D721Med (cell line): ENCODE measurements at regions not wholly inside any gene's neighbourhood (a gene's known extent, or its start where the extent isn't known, plus 50 kb on each side); places are given as distances from the start of the nearest gene placed in this dataset.

Experiments
- DNase-seq: peaks from one replicate; pipeline ENCODE4 v3.0.0; 2011; ENCODE audit warnings: low spot score; ENCODE audit not compliant: insufficient read length
- FAIRE-seq: peaks from 2 replicates; lab custom pipeline; 2011; peaks lifted over from hg19 to GRCh38; lab: Jason Lieb, UNC
- TF ChIP-seq, protein P1 (sequence below): IDR thresholded peaks from 2 replicates; pipeline ENCODE4 v1.5.1; 2012; ENCODE audit warnings: mild to moderate bottlenecking, control low read depth; ENCODE audit not compliant: insufficient read depth; ENCODE audit errors: missing control alignments

DNA sequence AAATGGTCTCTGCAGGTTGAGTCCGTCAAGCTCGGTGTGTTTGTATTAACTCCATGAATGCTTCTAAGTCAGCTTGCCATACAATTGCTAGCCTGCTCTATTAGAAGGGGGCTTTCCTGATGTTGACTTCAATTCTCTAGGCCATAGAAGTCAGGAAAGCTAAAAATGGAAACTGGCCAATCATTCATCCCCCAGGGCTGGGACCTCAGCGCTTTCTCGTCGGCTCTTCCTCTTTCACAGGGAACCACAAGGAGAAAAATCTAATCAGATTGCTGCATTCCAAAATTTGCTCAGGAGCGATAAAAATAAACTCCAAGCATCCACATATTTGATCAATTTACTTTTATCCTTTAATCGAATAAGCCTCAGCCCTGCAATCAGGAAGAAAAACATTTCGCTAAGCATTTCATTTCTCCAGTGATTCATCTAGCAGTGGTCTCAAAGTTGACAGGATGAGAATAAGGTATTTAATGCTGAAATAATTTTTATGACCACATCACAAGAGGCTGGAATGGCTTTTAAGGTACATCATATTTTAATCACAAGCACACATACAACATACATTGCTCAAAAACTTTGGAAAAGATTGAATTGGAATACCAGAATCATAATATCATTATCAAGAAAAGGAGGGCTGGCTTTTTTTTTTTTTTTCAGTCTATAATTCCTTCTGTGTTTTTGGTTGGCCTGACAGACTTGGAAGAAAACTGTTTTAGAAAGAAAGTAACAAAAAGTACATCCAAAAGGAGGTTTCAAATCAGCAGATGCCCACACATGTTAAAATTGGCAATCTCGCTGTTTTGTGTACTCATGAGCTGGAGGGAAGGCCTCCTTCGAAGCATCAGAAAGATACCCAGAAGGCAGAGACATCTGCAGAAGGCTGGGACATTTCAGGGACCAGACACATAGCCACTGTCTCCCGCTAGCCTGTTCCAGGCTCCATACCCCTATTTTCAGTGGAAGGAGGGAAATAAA, 316.3 kb downstream of the NUAK1 start:
- FAIRE-seq = no peak
- no peak for DNase-seq
- TF ChIP-seq, protein P1, sequence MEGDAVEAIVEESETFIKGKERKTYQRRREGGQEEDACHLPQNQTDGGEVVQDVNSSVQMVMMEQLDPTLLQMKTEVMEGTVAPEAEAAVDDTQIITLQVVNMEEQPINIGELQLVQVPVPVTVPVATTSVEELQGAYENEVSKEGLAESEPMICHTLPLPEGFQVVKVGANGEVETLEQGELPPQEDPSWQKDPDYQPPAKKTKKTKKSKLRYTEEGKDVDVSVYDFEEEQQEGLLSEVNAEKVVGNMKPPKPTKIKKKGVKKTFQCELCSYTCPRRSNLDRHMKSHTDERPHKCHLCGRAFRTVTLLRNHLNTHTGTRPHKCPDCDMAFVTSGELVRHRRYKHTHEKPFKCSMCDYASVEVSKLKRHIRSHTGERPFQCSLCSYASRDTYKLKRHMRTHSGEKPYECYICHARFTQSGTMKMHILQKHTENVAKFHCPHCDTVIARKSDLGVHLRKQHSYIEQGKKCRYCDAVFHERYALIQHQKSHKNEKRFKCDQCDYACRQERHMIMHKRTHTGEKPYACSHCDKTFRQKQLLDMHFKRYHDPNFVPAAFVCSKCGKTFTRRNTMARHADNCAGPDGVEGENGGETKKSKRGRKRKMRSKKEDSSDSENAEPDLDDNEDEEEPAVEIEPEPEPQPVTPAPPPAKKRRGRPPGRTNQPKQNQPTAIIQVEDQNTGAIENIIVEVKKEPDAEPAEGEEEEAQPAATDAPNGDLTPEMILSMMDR = no peak

DNA sequence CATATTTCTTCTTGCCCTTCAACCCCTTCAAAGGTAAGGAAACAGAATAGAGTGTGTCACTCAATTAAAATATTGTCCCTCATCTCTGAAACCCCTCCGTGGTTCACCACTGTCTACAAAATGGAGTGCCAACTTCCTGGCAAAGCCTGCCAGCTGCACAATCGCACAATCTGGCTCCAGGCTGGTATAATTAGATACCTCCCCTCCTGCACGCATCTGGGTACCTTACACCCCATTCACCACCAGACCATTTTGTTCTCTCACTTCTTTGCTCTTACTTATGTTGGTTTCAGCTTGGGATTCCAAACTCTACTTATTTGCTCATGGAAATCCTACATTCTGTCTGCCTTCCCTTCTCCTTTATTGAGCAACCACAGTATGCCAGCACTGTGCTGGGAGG, 314.9 kb downstream of the NUAK1 start:
- FAIRE-seq = no peak
- TF ChIP-seq, protein P1 = no peak
- no peak for DNase-seq

DNA sequence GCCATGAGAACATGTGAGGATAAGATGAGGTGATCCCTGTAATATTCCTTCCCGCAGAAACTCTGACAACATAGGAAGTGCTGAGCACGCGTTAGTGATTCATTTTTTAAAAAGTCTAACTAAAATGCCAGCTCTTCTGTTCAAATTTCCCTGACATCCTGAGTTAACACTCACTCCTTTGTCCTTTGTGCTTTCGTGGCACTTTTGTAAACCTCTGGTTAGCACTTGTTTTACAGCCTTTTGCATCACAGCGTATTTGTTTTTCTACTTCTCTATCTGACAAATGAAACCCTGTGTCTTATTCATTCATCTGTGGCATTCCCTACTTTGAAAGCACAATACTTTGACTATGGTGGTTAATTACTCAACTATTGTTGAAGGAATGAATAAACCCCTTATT, 313.6 kb downstream of the NUAK1 start:
- TF ChIP-seq, protein P1 = no peak
- DNase-seq (no peak), FAIRE-seq (no peak)

DNA sequence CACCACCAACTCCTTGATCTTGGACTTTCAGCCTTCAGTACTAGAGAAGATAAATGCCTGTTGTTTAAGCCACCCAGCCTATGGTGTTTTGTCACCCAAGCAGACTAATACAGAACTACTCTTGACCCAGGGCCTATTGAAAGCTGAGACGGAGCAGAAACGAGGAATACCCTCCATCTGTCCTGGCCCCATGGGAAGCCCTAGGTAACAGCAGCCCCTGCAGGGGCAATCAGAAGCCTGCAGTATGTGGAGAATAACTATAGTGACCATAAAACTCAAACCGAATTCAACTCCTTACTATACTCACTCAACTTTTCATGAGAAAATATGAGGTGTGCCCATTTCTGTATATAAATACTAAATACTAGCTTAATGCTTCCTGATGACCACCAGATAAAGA, 307.4 kb downstream of the NUAK1 start:
- FAIRE-seq (no peak), DNase-seq (no peak)

DNA sequence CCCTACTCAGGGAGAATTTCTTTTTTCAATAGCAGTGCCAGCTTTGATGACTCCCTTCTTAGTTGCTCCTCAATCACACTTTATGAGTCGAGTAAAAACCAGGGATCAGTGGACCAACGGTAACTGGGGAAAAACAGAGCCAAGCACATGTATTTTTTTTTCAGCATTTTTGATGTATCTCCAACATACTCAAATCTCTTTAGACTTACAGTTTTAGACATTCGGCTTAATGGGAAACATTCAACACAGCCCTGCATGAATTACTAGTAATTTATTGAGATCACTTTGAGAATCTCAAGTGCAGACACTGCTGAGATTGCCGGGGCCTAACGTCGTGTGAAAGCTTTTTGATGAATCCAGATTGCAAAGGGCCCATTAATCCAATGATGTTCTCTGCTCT, 306.7 kb downstream of the NUAK1 start:
- FAIRE-seq = no peak
- DNase-seq = no peak
- TF ChIP-seq, protein P1 = no peak

More for the DNA sequence above, 307.4 kb downstream of the NUAK1 start:
- TF ChIP-seq, protein P1 = no peak

DNA sequence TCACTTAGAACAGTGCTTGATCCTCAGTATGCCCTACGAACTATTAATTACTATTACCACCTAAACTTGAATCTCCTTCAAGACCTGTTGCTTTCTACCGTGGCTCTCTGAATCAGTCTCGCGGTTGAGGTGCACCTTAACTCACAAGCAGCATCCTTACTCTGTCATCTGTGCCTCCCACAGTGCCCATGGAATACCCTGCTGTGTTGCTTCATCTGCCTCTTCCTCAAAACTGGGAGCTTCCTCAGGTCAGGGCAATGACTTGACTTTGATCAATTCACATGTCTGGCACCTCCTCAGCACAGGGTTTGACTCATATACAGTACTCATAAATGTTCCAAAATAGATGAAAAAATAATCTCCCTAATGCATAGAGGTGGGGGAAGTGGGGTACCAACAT, 305.9 kb downstream of the NUAK1 start:
- no peak for FAIRE-seq
- TF ChIP-seq, protein P1 = no peak
- DNase-seq = no peak

DNA sequence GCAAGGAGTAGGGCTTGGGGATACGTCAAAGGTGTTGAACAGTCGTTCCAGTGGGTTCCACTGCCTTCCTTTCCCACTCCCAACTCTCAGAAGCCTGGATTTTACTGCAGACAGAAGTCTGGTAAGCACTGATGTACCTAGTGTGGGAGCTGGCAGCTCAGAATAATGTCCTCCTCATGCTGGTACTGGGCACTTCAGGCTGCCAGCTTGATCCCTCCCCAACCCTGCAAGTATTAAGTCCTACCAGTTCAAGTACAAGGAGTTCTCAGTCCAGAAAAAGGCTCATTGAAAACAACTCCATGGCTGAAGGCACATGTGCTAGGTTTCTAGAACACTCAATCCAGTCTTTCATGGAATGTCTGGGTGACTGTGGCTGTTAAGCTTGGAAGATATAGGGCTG, 304.3 kb downstream of the NUAK1 start:
- FAIRE-seq = no peak
- no peak for DNase-seq
- TF ChIP-seq, protein P1 = no peak
